Uterus (tissue), 2 donors: ENCODE measurements at regions not wholly inside any gene's neighbourhood (a gene's known extent, or its start where the extent isn't known, plus 50 kb on each side); places are given as distances from the start of the nearest gene placed in this dataset.

Source experiments
- POLR2A ChIP-seq, 2 donors: fragments of 450-650 bp; IDR thresholded peaks; one replicate each; pipeline ENCODE4 v1.6.1; 2016; ENCODE audit warnings: antibody characterized with exemption in 2 of 2, mild to moderate bottlenecking in 1 of 2, moderate library complexity in 1 of 2
- TF ChIP-seq, protein P1 (sequence below), 4 experiments: fragments of 200-600 bp in 2 of 4; fragments of 450-650 bp in 2 of 4; sonication (generic) in 2 of 4; IDR thresholded peaks; one replicate each; pipeline ENCODE4 v1.5.1; 2016 to 2019; ENCODE audit warnings: antibody characterized with exemption in 4 of 4, mild to moderate bottlenecking in 2 of 4, moderate library complexity in 1 of 4

DNA sequence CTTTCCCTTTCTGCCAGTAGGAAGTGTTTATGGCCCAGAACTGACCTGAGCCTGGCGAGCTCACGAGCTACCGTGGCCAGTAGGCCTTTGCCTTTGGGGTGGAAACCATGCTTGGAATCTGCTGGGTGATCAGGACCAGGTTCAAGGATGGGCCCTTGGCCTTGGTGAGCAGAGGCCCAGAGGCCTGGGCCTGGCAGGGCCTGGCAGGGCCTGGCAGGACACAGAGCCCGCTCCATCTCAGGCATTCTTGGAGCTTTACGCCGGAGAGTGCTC is 184.8 kb upstream of the RTL1 start:
- TF ChIP-seq, protein P1, sequence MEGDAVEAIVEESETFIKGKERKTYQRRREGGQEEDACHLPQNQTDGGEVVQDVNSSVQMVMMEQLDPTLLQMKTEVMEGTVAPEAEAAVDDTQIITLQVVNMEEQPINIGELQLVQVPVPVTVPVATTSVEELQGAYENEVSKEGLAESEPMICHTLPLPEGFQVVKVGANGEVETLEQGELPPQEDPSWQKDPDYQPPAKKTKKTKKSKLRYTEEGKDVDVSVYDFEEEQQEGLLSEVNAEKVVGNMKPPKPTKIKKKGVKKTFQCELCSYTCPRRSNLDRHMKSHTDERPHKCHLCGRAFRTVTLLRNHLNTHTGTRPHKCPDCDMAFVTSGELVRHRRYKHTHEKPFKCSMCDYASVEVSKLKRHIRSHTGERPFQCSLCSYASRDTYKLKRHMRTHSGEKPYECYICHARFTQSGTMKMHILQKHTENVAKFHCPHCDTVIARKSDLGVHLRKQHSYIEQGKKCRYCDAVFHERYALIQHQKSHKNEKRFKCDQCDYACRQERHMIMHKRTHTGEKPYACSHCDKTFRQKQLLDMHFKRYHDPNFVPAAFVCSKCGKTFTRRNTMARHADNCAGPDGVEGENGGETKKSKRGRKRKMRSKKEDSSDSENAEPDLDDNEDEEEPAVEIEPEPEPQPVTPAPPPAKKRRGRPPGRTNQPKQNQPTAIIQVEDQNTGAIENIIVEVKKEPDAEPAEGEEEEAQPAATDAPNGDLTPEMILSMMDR (IDR thresholded peaks at IDR 0.05): no peak
- no peak for TF ChIP-seq POLR2A (IDR thresholded peaks at IDR 0.05)
